Memory B cell (primary cell): ENCODE measurements at regions not wholly inside any gene's neighbourhood (a gene's known extent, or its start where the extent isn't known, plus 50 kb on each side); places are given as distances from the start of the nearest gene placed in this dataset.

Source experiments
- ATAC-seq: fragments of 150-1000 bp; cut with Tn5 transposase; 2 replicates; pipeline ENCODE4 v1.10.0; 2021; ENCODE audit warnings: low read depth, mild to moderate bottlenecking, moderate library complexity
- DNase-seq, 2 donors: peaks; one replicate each; pipeline ENCODE4 v3.0.0; 2022; ENCODE audit warnings: low spot score in 2 of 2
- H3K27ac Mint-ChIP-seq: one replicate; pipeline ENCODE4 v1.8.0; 2022; ENCODE audit warnings: mild to moderate bottlenecking, moderate library complexity, mixed read lengths
- H3K27me3 Mint-ChIP-seq: one replicate; pipeline ENCODE4 v1.8.0; 2022; ENCODE audit warnings: mixed read lengths
- H3K36me3 Mint-ChIP-seq: one replicate; pipeline ENCODE4 v1.8.0; 2022; ENCODE audit warnings: mild to moderate bottlenecking, mixed read lengths
- H3K4me1 Mint-ChIP-seq: one replicate; pipeline ENCODE4 v1.8.0; 2022; ENCODE audit warnings: mixed read lengths
- H3K4me3 Mint-ChIP-seq: one replicate; pipeline ENCODE4 v1.8.0; 2022; ENCODE audit warnings: mild to moderate bottlenecking, moderate library complexity, mixed read lengths
- H3K9me3 Mint-ChIP-seq: one replicate; pipeline ENCODE4 v1.8.0; 2022; ENCODE audit warnings: mixed read lengths

DNA sequence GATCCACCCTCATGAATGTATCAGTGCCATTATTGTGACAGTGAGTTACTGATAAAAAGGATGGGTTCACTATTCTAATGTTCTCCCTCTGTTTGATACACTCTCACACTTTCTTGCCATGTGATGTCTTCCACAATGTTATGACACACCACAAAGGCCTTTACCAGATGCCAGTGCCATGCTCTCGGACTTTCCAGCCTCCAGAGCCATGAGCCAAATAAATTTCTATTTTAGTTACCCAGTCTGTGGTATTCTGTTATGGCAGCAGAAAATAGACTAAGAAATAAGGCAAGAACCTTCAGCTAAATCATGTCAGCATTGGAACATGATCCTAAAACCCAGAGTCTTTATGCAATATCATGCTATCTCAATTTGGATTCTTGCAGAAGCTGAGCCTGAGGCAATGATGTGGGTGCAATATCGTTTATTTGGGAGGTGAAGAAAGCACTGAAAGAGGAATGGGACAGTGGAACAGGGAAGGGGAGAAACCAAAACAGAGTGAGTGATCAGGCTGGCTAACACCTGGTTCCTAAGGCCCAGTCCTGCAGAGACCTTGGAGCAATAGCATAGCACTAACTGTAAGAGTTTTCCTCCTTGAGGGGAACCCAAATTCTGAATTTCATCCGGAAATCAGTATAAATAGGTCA is 130.4 kb upstream of the LRFN2 start:
- Mint-ChIP-seq H3K9me3 (no peaks in the 10 kb centered on the region), H3K27ac (no peak overlapping the region), H3K36me3 (no peaks in the 10 kb centered on the region), H3K27me3 (peaks cover 11% of the 10 kb centered on the region), H3K4me1 (peaks cover 20% of the 10 kb centered on the region), H3K4me3 (no peak overlapping the region)
- ATAC-seq (no peak), DNase-seq (no peak)

DNA sequence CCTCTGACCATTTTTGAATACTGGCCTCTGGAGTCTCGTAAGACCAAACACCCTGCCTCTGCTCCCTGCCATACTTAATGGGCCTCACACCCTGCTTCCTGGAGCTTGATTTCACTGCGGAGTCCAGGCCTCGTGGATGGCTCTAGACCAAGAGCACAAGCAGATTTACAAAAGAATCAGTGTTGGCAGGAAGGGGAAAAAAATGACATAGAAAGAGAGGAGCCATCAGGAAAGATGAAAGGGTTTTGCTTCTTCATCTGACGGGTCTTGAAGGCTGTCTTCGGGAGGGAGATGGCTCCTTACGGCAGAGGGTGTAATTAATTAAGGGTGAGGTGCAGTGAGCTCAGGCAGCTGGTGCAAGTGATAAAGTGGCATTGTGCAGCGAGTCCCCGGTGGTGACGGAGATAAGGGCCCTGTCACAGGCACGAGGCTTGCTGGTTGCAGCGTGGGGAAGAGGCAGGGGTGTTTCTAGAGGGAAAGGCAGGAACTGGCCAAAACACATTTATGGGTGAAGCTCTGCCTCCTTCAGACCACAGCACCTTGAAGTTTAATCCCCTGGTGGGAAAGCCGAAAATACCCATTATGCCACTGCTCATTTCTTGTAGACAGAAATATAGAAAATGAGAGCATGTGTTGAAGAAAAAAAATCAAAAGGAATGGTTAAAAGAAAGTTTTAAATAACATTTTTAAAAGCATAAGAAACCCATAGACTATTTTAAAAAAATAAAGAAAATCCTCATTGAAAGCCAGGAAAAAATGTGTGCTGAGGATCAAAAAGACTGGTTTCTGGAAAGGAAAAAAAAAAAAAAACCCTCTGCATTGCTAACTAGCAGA is 128.6 kb upstream of the LRFN2 start:
- Mint-ChIP-seq H3K36me3 (no peaks in the 10 kb centered on the region), H3K27me3 (peaks cover 17% of the 10 kb centered on the region), H3K4me3 (no peak overlapping the region), H3K27ac (no peak overlapping the region), H3K4me1 (peaks cover 19% of the 10 kb centered on the region), H3K9me3 (no peaks in the 10 kb centered on the region)
- DNase-seq (no peak), ATAC-seq (no peak)

DNA sequence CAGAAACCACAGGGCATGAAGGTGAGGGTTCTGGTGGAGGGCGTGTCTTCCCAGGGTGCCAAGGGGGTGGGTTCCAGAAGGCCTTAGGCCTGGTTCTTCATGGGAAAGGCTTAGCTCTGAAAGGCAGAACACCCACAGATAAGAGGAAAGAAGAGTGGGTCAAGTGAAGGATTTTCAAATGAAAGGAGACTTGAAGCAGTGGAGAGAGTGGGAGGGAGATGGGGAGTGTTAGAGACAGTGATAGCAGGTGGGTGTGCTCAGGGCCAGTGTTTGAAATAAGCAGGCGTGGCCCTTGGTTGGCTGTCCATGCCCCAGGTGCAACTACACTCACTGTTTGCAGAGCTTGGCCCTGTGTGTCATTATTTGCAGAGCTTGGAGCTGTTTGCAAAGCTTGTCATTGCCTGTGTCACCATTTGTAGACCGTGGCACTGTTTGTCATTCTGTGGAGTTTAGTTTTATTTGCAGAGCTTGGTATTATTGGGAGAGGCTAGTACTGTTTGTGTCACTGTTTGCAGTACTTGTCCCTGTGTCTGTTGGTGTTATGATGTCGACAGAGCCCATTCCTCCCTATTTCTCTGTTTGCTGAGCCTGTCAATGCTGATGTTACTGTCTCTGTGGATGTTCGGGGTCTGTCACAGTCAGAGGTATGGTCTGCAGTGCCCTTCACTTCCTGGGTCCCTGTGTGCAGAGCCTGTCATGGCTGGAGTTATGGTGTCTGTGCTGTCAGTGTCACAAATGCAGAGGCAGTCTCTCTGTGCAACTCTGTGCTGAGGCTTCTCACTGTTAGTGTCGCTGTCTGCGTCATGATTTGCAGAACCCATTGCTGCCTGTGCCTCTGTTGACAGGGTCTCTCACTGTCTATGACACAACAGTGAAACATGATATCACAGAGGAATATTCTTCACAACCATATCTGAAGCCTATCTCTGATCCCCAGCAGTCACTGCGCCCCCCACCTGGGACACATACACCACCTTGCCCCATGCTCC is 127.7 kb upstream of the LRFN2 start:
- no peaks in the 10 kb centered on the region for H3K9me3 Mint-ChIP-seq
- H3K27me3 Mint-ChIP-seq, result peaks cover 19% of the 10 kb centered on the region
- ATAC-seq (no peak), DNase-seq (no peak)
- peaks cover 11% of the 10 kb centered on the region for H3K4me1 Mint-ChIP-seq
- no peak overlapping the region for H3K4me3 Mint-ChIP-seq
- H3K27ac Mint-ChIP-seq, result no peak overlapping the region
- H3K36me3 Mint-ChIP-seq, result no peaks in the 10 kb centered on the region

DNA sequence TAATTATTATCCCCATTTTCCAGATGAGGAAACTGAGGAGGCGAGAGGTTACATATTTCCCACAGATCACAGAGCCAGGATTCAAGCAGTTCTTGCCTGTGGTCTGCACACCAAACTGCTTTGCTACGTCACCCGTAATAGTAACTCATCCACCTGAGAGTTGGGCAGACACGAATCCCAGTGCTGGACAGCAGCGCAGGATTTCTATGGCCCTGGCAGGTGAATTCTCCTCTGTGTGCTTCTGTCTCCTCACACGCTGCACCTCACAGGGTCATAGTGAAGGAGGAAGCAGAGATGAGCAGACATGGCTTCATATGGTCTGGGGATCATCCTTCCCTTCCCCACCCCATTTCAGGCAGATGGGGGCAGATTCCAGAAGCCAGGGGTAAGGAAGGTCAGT is 127.0 kb upstream of the LRFN2 start:
- Mint-ChIP-seq H3K27me3 (peaks cover 19% of the 10 kb centered on the region), H3K4me3 (no peak overlapping the region), H3K36me3 (no peaks in the 10 kb centered on the region), H3K4me1 (peaks cover 5% of the 10 kb centered on the region), H3K9me3 (no peaks in the 10 kb centered on the region), H3K27ac (no peak overlapping the region)
- DNase-seq (no peak), ATAC-seq (no peak)

GRCh38 chr6:40713002-40713719 is 126.0 kb upstream of the LRFN2 start:
- no peaks in the 10 kb centered on the region for H3K9me3 Mint-ChIP-seq
- peaks cover 3% of the 10 kb centered on the region for H3K4me1 Mint-ChIP-seq
- no peak overlapping the region for H3K27ac Mint-ChIP-seq
- no peak overlapping the region for H3K4me3 Mint-ChIP-seq
- DNase-seq, result no peak
- no peak for ATAC-seq
- H3K27me3 Mint-ChIP-seq, result peaks cover 19% of the 10 kb centered on the region
- no peaks in the 10 kb centered on the region for H3K36me3 Mint-ChIP-seq

GRCh38 chr6:40710626-40711330 is 123.6 kb upstream of the LRFN2 start:
- H3K9me3 Mint-ChIP-seq, result no peaks in the 10 kb centered on the region
- H3K36me3 Mint-ChIP-seq, result no peaks in the 10 kb centered on the region
- peaks cover 3% of the 10 kb centered on the region for H3K4me1 Mint-ChIP-seq
- H3K27ac Mint-ChIP-seq, result no peak overlapping the region
- ATAC-seq (no peak), DNase-seq (no peak)
- H3K27me3 Mint-ChIP-seq, result peaks cover 21% of the 10 kb centered on the region
- no peak overlapping the region for H3K4me3 Mint-ChIP-seq

GRCh38 chr6:40708049-40708448 is 120.9 kb upstream of the LRFN2 start:
- Mint-ChIP-seq H3K4me3 (no peak overlapping the region), H3K27me3 (peaks cover 15% of the 10 kb centered on the region), H3K9me3 (no peaks in the 10 kb centered on the region), H3K27ac (no peak overlapping the region), H3K4me1 (no peaks in the 10 kb centered on the region), H3K36me3 (no peaks in the 10 kb centered on the region)
- ATAC-seq, result no peak
- DNase-seq, result no peak

GRCh38 chr6:40706178-40706577 is 119.0 kb upstream of the LRFN2 start:
- H3K9me3 Mint-ChIP-seq, result no peaks in the 10 kb centered on the region
- ATAC-seq, result no peak
- no peaks in the 10 kb centered on the region for H3K36me3 Mint-ChIP-seq
- peaks cover 18% of the 10 kb centered on the region for H3K27me3 Mint-ChIP-seq
- no peak overlapping the region for H3K4me3 Mint-ChIP-seq
- no peak overlapping the region for H3K27ac Mint-ChIP-seq
- peaks cover 2% of the 10 kb centered on the region for H3K4me1 Mint-ChIP-seq
- DNase-seq, result no peak

- Mint-ChIP-seq H3K36me3 (no peaks in the 10 kb centered on the region), H3K4me1 (peaks cover 2% of the 10 kb centered on the region), H3K9me3 (no peaks in the 10 kb centered on the region), H3K27me3 (peaks cover 18% of the 10 kb centered on the region), H3K27ac (no peak overlapping the region), H3K4me3 (no peak overlapping the region)
- DNase-seq, result no peak
- ATAC-seq, result no peak
Observed at GRCh38 chr6:40705354-40705753, 118.2 kb upstream of the LRFN2 start.

DNA sequence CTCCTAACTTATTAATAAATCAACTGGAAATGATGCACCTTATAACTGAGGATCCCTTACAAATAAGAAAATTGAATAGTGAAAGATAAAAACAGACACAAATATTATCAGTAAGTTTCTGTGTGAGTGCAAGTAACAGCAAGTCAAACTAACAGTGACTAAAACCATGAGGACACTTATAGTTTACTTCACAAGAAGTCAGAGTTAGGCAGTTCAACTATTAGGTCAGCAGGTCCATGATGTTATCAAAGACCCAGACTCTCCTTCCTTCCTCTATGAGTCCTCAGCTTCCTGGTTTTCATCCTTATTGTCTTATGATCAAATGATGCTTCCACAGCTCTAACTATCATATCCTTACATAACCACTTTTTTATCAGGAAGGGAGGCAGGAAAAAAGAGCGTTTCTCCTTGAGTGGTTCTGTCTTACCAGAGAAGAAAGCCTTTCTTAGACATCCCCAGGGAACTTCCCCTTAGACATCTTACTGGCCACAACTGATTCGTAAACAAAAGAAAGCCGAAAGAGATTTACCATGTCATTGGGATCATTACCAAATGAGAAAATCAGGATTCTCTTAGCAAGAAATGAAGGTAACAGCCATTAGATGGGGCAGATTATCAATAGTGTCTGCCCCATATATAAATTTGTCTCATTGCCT is 114.3 kb upstream of the LRFN2 start:
- H3K4me1 Mint-ChIP-seq, result peaks cover 2% of the 10 kb centered on the region
- no peaks in the 10 kb centered on the region for H3K9me3 Mint-ChIP-seq
- H3K27me3 Mint-ChIP-seq, result peaks cover 20% of the 10 kb centered on the region
- H3K27ac Mint-ChIP-seq, result no peak overlapping the region
- H3K4me3 Mint-ChIP-seq, result no peak overlapping the region
- no peaks in the 10 kb centered on the region for H3K36me3 Mint-ChIP-seq
- DNase-seq (no peak), ATAC-seq (no peak)

- Mint-ChIP-seq H3K36me3 (no peaks in the 10 kb centered on the region), H3K9me3 (no peaks in the 10 kb centered on the region)
Observed at GRCh38 chr6:40700006-40700580, 112.9 kb upstream of the LRFN2 start.

GRCh38 chr6:40695750-40696415 is 108.7 kb upstream of the LRFN2 start:
- DNase-seq, result no peak
- no peak for ATAC-seq
- Mint-ChIP-seq H3K9me3 (no peaks in the 10 kb centered on the region), H3K4me3 (no peak overlapping the region), H3K27ac (no peak overlapping the region), H3K36me3 (no peaks in the 10 kb centered on the region), H3K27me3 (peaks cover 12% of the 10 kb centered on the region), H3K4me1 (no peaks in the 10 kb centered on the region)

More at GRCh38 chr6:40700006-40700580, 112.9 kb upstream of the LRFN2 start:
- H3K27me3 Mint-ChIP-seq, result peaks cover 16% of the 10 kb centered on the region
- no peak overlapping the region for H3K27ac Mint-ChIP-seq
- DNase-seq (no peak), ATAC-seq (no peak)
- no peak overlapping the region for H3K4me3 Mint-ChIP-seq
- peaks cover 2% of the 10 kb centered on the region for H3K4me1 Mint-ChIP-seq
